ENCODE measurements at regions not wholly inside any gene's neighbourhood (a gene's known extent, or its start where the extent isn't known, plus 50 kb on each side); places are given as distances from the start of the nearest gene placed in this dataset.
A peak's percentile ranks its signal among the peaks of the same experiment; 100 is the strongest.

DNA sequence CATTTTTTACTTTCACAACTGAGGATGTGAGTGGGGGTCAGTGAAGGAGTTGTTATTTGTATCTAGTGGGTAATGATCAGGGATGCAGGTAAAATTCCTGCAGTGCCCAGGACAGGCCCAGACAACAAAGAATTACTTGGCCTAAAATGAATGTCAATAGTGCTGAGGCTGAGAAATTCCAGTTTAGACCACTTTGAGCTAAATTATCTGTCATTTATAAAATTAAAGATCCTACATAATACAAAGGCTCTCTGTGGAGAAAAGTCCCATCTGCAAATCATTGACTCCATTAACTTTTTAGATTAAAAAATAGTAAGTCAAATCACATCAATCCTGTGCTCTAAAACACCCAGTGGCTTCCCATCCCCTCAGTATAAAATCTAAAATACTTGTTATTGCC lies 130.7 kb upstream of the COL11A1 start:
- ATAC-seq (no peak), DNase-seq (no peak)
- Histone ChIP-seq H3K36me3 (no peaks in the 10 kb centered on the region), H3K4me1 (no peaks in the 10 kb centered on the region), H3K27ac (no peak overlapping the region), H3K9me3 (no peaks in the 10 kb centered on the region), H3K27me3 (no peaks in the 10 kb centered on the region), H3K4me3 (no peak overlapping the region)
- TF ChIP-seq POLR2A (IDR thresholded peaks at IDR 0.05), result no peak
- TF ChIP-seq, protein P1, sequence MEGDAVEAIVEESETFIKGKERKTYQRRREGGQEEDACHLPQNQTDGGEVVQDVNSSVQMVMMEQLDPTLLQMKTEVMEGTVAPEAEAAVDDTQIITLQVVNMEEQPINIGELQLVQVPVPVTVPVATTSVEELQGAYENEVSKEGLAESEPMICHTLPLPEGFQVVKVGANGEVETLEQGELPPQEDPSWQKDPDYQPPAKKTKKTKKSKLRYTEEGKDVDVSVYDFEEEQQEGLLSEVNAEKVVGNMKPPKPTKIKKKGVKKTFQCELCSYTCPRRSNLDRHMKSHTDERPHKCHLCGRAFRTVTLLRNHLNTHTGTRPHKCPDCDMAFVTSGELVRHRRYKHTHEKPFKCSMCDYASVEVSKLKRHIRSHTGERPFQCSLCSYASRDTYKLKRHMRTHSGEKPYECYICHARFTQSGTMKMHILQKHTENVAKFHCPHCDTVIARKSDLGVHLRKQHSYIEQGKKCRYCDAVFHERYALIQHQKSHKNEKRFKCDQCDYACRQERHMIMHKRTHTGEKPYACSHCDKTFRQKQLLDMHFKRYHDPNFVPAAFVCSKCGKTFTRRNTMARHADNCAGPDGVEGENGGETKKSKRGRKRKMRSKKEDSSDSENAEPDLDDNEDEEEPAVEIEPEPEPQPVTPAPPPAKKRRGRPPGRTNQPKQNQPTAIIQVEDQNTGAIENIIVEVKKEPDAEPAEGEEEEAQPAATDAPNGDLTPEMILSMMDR (IDR thresholded peaks at IDR 0.05 in 4 of 5, conservative IDR thresholded peaks at IDR 0.05 in 1 of 5), result no peak
- in situ Hi-C loops (cut with MboI; ENCODE audit: low sequenced_read_pairs in 4 of 4), result no loop called here
- intact Hi-C loops (cut with DNase I; ENCODE audit: low total_unique reads), result no loop called here

GRCh38 chr1:103230061-103230460 lies 121.7 kb upstream of the COL11A1 start:
- no peak for TF ChIP-seq POLR2A (IDR thresholded peaks at IDR 0.05)
- TF ChIP-seq, protein P1 (IDR thresholded peaks at IDR 0.05 in 4 of 5, conservative IDR thresholded peaks at IDR 0.05 in 1 of 5), result no peak
- Histone ChIP-seq H3K27ac (no peak overlapping the region), H3K36me3 (no peaks in the 10 kb centered on the region), H3K4me3 (no peak overlapping the region), H3K27me3 (no peaks in the 10 kb centered on the region), H3K4me1 (no peaks in the 10 kb centered on the region), H3K9me3 (no peaks in the 10 kb centered on the region)
- no peak for ATAC-seq
- in situ Hi-C loops (cut with MboI; ENCODE audit: low sequenced_read_pairs in 4 of 4) (no loop called here), intact Hi-C loops (cut with DNase I; ENCODE audit: low total_unique reads) (no loop called here)
- DNase-seq, result no peak

DNA sequence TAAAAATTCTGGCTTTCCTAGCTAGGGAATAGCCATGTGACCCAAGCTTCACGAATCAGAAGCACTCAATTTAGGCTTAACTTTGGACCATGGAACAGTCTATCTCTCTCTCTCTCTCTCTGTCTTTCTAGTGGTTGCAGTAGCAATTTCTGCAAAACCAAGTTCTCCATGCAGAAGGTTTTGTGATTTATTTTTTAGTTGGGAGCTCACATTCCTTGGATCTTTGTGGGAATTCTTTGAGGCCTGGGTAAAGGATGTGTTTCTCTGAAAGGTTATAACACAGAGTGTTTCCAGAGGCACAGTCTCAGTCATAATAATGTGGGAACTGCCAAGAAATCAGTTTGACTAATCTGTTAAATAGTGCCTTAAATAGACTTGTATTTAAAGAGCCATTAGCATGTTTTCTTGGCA lies 112.3 kb upstream of the COL11A1 start:
- in situ Hi-C loops (cut with MboI; ENCODE audit: low sequenced_read_pairs in 4 of 4), result no loop called here
- DNase-seq (no peak), ATAC-seq (no peak)
- Histone ChIP-seq H3K27ac (no peak overlapping the region), H3K4me1 (no peaks in the 10 kb centered on the region), H3K9me3 (no peaks in the 10 kb centered on the region), H3K27me3 (no peaks in the 10 kb centered on the region), H3K36me3 (no peaks in the 10 kb centered on the region), H3K4me3 (no peak overlapping the region)
- intact Hi-C loops (cut with DNase I; ENCODE audit: low total_unique reads), result no loop called here
- TF ChIP-seq, protein P1 (IDR thresholded peaks at IDR 0.05 in 4 of 5, conservative IDR thresholded peaks at IDR 0.05 in 1 of 5), result no peak
- no peak for TF ChIP-seq POLR2A (IDR thresholded peaks at IDR 0.05)

GRCh38 chr1:103218821-103219220 lies 110.5 kb upstream of the COL11A1 start:
- no peaks in the 10 kb centered on the region for H3K4me1 ChIP-seq
- ATAC-seq, result no peak
- DNase-seq, result no peak
- intact Hi-C loops (cut with DNase I; ENCODE audit: low total_unique reads) (no loop called here), in situ Hi-C loops (cut with MboI; ENCODE audit: low sequenced_read_pairs in 4 of 4) (no loop called here)
- H3K4me3 ChIP-seq, result no peak overlapping the region
- H3K27me3 ChIP-seq, result no peaks in the 10 kb centered on the region
- no peaks in the 10 kb centered on the region for H3K36me3 ChIP-seq
- H3K9me3 ChIP-seq, result no peaks in the 10 kb centered on the region
- no peak for TF ChIP-seq POLR2A (IDR thresholded peaks at IDR 0.05)
- TF ChIP-seq, protein P1 (IDR thresholded peaks at IDR 0.05 in 4 of 5, conservative IDR thresholded peaks at IDR 0.05 in 1 of 5), result no peak
- no peak overlapping the region for H3K27ac ChIP-seq

DNA sequence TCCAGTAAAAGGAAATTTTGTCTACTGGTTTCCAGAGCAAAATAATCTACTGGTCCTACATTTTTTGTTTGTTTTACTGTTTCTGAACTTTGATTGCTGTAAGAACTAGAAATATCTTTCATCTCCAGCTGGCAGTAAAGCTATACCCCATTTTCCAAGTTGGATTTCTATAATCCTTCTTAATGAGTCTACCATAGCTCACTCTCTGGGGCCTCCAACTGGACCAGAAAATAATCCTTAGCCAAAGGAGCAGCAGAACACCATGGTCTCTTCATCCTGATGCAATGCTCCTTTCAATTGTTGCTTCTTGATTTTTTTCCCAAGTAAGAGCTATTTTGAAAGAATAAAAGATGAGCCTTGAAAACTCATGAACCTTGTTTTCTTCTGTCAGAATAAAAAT lies 110.0 kb upstream of the COL11A1 start:
- TF ChIP-seq, protein P1 (IDR thresholded peaks at IDR 0.05 in 4 of 5, conservative IDR thresholded peaks at IDR 0.05 in 1 of 5), result no peak
- no peak for TF ChIP-seq POLR2A (IDR thresholded peaks at IDR 0.05)
- H3K9me3 ChIP-seq, result no peaks in the 10 kb centered on the region
- H3K36me3 ChIP-seq, result no peaks in the 10 kb centered on the region
- no peak overlapping the region for H3K27ac ChIP-seq
- in situ Hi-C loops (cut with MboI; ENCODE audit: low sequenced_read_pairs in 4 of 4), result no loop called here
- H3K4me3 ChIP-seq, result no peak overlapping the region
- intact Hi-C loops (cut with DNase I; ENCODE audit: low total_unique reads), result no loop called here
- H3K4me1 ChIP-seq, result no peaks in the 10 kb centered on the region
- no peaks in the 10 kb centered on the region for H3K27me3 ChIP-seq
- DNase-seq (no peak), ATAC-seq (peak in 1 of 2 donors; percentile 23)

Measured in gastrocnemius medialis (tissue), 4 donors.